Muscle layer of colon (tissue), 2 donors: ENCODE measurements at regions not wholly inside any gene's neighbourhood (a gene's known extent, or its start where the extent isn't known, plus 50 kb on each side); places are given as distances from the start of the nearest gene placed in this dataset.

Experiments used
- H3K27ac ChIP-seq: one replicate; pipeline ENCODE4 v1.7.0; 2013; ENCODE audit warnings: low read depth, mild to moderate bottlenecking, low read length, moderate library complexity
- H3K27me3 ChIP-seq, 2 donors: one replicate each; pipeline ENCODE4 v1.7.0; 2013; ENCODE audit warnings: low read length in 2 of 2, mild to moderate bottlenecking in 2 of 2; ENCODE audit not compliant: insufficient read depth in 2 of 2, control insufficient read depth in 1 of 2
- H3K36me3 ChIP-seq: one replicate; pipeline ENCODE4 v1.7.0; 2013; ENCODE audit warnings: mild to moderate bottlenecking, low read length; ENCODE audit not compliant: insufficient read depth
- H3K4me1 ChIP-seq: one replicate; pipeline ENCODE4 v1.7.0; 2013; ENCODE audit warnings: mild to moderate bottlenecking, low read length; ENCODE audit not compliant: insufficient read depth
- H3K4me3 ChIP-seq, 2 donors: one replicate each; pipeline ENCODE4 v1.7.0; 2013; ENCODE audit warnings: low read length in 2 of 2, low read depth in 1 of 2, mild to moderate bottlenecking in 1 of 2, moderate library complexity in 1 of 2
- H3K9ac ChIP-seq: one replicate; pipeline ENCODE4 v1.7.0; 2013; ENCODE audit warnings: low read length
- H3K9me3 ChIP-seq: one replicate; pipeline ENCODE4 v1.7.0; 2013; ENCODE audit warnings: mild to moderate bottlenecking, low read length
- donor health status: abdominal sarcoma.
- donor health status: Adenocarcinoma of cecum.

DNA sequence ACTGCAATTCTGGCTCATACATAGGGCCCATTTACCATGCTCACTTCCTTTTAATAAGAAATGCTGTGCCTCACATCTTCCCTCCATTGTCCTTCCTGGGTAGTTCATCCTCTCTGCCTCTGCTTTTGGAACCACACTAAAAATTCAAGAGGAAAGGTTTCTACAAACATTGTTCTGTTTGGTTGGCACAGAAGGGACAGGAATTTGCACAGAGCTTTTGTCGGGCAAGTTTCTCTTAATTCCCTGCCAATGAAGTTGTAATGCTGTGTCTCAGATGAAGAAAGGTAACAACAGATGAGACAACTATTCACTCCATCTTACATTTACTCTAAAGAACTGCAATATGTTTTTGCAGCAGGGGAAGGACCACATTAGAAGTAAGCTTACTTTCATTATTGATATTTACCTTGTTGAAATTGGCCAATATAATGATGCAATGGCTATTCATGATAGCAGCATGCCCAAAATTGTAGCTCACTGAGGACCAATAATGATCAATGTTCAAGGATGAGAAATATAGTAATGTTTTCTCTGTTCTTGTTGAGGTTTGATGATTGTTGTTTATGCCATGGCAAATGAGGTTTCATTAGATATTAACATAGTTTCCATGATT is 82.5 kb upstream of the HMHB1 start:
- H3K27me3 ChIP-seq = no peaks in the 10 kb centered on the region
- H3K9me3 ChIP-seq = no peaks in the 10 kb centered on the region
- no peak overlapping the region for H3K9ac ChIP-seq
- H3K4me1 ChIP-seq = no peaks in the 10 kb centered on the region
- H3K36me3 ChIP-seq = no peaks in the 10 kb centered on the region
- H3K4me3 ChIP-seq = no peak overlapping the region
- H3K27ac ChIP-seq = no peak overlapping the region

DNA sequence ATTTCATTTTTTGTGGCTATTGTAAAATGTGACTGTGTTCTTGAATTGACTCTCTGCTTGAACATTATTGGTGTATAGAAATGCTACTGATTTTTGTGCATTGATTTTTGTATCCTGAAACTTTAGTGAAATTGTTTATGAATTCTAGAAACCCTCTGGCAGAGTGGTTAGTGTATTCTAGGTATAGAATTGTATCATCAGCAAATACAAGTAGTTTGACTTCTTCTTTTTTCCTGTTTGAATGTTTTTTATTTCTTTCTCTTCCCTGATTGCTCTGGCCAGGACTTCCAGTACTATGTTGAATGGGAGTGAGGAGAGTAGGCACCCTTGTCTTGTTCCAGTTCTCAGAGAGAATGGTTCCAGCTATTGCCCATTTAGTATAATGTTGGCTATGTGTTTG is 88.8 kb upstream of the HMHB1 start:
- Histone ChIP-seq H3K4me1 (no peaks in the 10 kb centered on the region), H3K27me3 (no peaks in the 10 kb centered on the region), H3K9me3 (no peaks in the 10 kb centered on the region), H3K9ac (no peak overlapping the region), H3K36me3 (no peaks in the 10 kb centered on the region), H3K27ac (no peak overlapping the region), H3K4me3 (no peak overlapping the region)

DNA sequence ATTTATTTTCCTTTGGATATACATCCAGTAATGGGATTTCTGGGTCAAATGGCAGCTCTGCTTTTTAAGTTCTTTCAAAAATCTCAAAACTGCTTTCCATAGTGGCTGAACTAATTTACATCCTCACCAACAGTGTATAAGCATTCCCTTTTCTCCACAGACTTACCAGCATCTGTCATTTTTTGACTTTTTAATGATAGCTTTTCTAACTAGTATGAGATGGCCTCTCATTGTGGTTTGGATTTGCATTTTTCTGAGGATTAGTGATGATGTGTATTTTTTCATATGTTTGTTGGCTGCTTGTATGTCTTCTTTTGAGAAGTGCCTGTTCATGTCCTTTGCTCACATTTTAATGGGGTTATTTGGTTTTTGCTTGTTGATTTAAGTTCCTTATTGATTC is 90.0 kb upstream of the HMHB1 start:
- Histone ChIP-seq H3K9ac (no peak overlapping the region), H3K4me3 (no peak overlapping the region), H3K27me3 (no peaks in the 10 kb centered on the region), H3K9me3 (no peaks in the 10 kb centered on the region), H3K27ac (no peak overlapping the region), H3K36me3 (no peaks in the 10 kb centered on the region), H3K4me1 (no peaks in the 10 kb centered on the region)

DNA sequence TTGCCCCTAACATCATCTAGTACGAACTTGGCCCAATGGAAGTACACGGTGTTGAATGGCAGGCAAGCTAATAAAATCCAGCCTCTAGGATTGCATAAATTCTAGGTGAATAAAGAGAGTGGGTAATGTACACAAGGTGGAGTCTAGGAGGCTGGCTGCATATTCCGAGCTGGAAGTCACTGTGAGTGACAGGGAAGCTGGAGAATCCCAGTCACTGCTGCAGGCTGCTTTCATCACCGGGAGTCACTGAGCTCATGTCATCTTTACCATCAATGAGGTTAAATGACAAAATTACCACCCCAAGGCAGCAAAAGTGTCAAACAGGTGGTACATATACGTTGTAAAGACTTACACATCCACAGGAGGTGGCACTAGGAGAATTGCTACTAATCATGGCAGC is 91.3 kb upstream of the HMHB1 start:
- H3K27ac ChIP-seq = no peak overlapping the region

DNA sequence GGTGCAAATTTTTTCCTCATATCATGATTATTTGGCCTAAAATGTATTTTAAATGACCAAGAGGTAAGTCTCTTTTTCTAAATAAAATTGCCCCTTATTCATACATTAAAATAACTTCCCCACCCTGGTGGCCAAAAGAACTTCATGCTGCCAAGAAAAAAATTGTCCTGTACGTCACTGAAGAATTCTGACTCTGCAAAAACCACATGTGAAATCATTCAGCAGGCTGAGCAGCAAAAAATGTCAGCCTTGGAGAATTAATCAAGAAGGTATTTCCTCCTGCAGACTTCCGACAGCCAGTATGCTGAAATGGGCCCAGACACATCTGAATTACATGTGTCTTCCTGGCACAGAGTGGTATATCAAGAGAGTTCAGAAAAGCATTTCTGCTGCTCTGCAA is 94.6 kb upstream of the HMHB1 start:
- Histone ChIP-seq H3K9me3 (no peaks in the 10 kb centered on the region), H3K27me3 (no peaks in the 10 kb centered on the region), H3K4me1 (peaks cover 18% of the 10 kb centered on the region), H3K36me3 (no peaks in the 10 kb centered on the region), H3K27ac (no peak overlapping the region), H3K4me3 (no peak overlapping the region), H3K9ac (no peak overlapping the region)

More for the DNA sequence above, 91.3 kb upstream of the HMHB1 start:
- Histone ChIP-seq H3K36me3 (no peaks in the 10 kb centered on the region), H3K4me3 (no peak overlapping the region), H3K9me3 (no peaks in the 10 kb centered on the region), H3K4me1 (no peaks in the 10 kb centered on the region), H3K27me3 (no peaks in the 10 kb centered on the region), H3K9ac (no peak overlapping the region)

DNA sequence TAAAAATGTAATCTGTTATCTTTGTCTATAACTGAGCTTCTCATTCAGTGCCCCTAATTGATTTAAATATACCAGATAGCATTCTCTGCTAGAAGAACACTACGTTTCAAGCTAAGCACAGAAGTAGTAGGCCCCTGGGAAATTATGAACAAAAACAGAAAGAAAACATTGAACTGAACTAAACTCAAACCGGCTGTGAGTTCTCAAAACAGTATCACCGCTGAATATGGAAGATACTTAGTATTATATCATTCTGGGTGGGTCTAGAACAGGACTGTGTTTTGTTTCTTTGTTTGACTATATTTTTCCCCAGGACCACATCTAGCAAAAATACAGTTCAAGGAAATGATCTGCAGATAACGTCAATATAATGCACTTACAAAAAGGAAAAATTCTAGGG is 95.1 kb upstream of the HMHB1 start:
- Histone ChIP-seq H3K4me1 (peaks cover 19% of the 10 kb centered on the region), H3K9ac (no peak overlapping the region), H3K27me3 (no peaks in the 10 kb centered on the region), H3K36me3 (no peaks in the 10 kb centered on the region), H3K4me3 (no peak overlapping the region), H3K9me3 (no peaks in the 10 kb centered on the region), H3K27ac (no peak overlapping the region)

DNA sequence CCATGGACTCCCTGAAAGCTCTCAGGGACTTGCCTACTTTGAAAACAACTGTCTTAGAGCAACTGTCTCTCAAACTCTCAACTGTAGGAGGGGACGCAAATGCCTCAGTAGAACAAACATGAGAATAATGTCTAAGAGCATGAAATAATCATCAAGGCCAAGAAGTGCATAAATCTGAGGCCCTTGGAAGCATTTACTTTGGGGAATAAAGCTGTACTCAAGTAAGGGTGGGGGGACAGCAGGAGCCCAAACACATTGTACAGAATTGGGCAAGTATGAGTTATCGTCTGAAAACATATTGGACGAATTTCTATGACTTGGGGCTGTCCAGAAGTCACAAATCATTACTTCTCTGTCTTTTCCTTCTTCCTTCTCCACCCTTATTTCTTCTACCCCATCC is 96.3 kb upstream of the HMHB1 start:
- Histone ChIP-seq H3K9ac (no peak overlapping the region), H3K4me3 (no peak overlapping the region), H3K4me1 (peaks cover 19% of the 10 kb centered on the region), H3K27ac (no peak overlapping the region), H3K36me3 (no peaks in the 10 kb centered on the region), H3K27me3 (no peaks in the 10 kb centered on the region), H3K9me3 (no peaks in the 10 kb centered on the region)

DNA sequence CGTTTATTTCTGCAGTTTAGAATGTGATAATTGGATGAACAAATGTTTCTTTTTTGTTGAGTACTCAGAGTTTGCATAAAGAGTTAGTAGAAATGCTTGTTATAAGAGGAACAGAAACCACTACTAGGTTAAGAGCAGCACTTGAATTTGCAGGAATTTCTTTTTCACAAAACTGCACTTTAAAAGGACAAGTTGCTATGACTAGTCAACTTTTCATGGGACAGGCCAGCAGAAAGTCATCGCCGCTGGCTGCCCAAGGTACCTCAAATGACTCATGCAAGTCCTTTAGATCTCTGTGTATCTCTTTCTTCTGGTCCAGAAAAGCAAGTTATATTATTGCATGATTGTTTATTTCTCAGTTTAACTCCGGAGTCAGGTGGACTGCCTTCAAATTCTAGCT is 97.3 kb upstream of the HMHB1 start:
- no peaks in the 10 kb centered on the region for H3K9me3 ChIP-seq
- H3K4me3 ChIP-seq = no peak overlapping the region
- no peaks in the 10 kb centered on the region for H3K36me3 ChIP-seq
- H3K4me1 ChIP-seq = peaks cover 19% of the 10 kb centered on the region
- no peaks in the 10 kb centered on the region for H3K27me3 ChIP-seq
- no peak overlapping the region for H3K27ac ChIP-seq
- H3K9ac ChIP-seq = no peak overlapping the region

DNA sequence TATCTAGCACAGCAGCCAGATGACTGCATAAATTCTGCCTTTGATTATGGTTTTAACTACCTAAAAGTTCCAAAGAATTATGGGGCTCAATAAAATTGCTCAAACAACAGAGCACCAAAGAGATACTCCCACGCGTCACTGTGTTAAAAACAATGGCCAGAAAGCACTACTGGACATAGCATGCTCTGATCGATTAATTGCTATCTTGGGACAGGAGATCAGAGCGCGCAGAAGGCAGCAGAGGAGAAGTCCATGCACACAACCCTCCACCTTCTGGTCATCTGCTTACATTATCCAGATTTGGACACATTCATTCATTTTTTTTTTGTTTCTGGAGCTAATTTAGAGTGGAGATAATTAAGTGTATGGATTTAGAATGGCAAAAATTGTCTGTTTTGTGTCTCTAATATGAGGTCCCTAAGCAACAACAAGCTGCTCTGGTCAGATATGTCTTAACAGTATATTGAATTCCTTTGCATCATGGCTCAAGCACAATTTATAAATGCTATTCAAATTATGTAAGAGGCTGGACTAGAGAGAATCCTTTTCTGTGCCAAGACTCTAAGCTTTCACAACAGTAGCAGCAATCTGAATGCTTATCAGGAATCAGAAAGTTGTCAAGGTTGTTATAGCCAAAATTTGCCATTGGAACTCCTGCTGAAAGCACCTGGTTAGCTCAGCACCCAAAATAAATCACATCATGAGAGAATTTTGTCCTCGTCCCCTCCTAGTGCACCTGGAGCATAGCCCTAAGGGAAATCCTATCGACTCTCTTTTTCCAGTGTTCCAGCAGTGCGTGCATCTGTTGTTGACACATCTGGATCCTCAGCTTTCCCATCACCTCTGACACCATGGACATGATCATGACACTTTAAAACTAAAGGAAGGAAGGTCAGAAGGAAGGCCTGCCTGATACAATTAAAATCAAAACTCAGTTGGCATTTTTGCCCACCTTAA is 98.6 kb upstream of the HMHB1 start:
- H3K27me3 ChIP-seq = no peaks in the 10 kb centered on the region
- no peak overlapping the region for H3K9ac ChIP-seq
- no peaks in the 10 kb centered on the region for H3K9me3 ChIP-seq
- H3K4me1 ChIP-seq = peaks cover 19% of the 10 kb centered on the region
- H3K36me3 ChIP-seq = no peaks in the 10 kb centered on the region
- peak overlapping the region in 1 of 2 donors; percentile 2 for H3K4me3 ChIP-seq
- H3K27ac ChIP-seq = no peak overlapping the region

DNA sequence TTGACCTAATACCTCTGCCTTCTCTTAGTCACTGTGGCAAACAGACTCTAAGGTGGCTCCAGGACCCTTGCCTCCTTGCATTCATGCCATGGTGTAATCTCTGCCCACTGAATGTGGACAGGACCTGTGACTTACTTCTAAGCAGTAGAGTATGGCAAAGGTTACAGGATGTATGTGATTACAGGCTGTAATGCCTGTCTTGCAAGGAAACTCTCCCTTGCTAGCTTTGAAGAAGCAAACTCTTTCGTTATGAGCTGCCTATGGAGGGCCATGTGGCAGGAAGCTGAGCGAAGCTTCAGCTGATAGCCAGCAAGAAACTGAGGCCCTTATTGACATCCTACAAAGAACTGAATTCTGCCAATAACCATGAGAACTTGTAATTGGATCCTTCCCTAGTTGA is 103.3 kb upstream of the HMHB1 start:
- peaks cover 13% of the 10 kb centered on the region for H3K4me1 ChIP-seq
- no peak overlapping the region for H3K27ac ChIP-seq
- H3K36me3 ChIP-seq = no peaks in the 10 kb centered on the region
- no peak overlapping the region for H3K4me3 ChIP-seq
- H3K27me3 ChIP-seq = no peaks in the 10 kb centered on the region
- H3K9me3 ChIP-seq = no peaks in the 10 kb centered on the region
- H3K9ac ChIP-seq = no peak overlapping the region

DNA sequence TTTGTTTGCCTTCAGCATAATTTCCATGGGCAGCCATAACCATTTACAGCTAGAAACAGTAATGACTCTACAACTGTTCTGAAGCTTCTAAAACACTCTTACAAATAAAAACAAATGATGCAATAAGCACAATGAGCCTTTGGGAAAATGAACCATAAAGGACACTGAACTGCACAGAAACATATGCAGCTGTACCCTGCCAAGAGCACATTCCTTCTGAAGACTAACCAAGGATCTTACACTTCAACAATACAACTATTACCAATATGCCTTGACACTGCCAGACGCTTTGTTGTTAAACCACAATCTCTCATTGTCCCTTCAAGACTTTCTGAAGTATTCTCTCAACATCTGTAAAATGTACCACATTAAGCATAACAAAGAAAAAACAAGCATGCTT is 104.2 kb upstream of the HMHB1 start:
- Histone ChIP-seq H3K4me1 (peaks cover 4% of the 10 kb centered on the region), H3K36me3 (no peaks in the 10 kb centered on the region), H3K9me3 (no peaks in the 10 kb centered on the region), H3K27ac (no peak overlapping the region), H3K4me3 (no peak overlapping the region), H3K27me3 (no peaks in the 10 kb centered on the region), H3K9ac (no peak overlapping the region)

DNA sequence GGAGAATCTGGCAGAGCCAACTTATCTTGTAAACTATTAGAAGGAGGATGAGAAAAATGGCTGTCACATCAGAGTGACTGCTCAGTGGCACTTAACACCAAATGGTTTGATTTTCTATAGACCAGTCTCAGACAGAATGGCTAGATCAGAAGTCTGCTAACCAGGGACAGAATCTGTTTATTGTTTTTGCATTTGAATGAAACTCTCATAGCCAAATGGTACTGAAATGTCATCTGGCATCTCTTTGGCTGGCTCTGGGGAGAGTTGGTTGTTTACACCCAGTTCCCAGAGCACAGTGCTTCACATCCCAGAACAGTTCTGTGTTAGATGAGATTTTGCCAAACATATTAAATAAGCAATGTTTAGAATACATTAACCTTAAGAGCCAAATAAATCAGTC is 106.6 kb upstream of the HMHB1 start:
- H3K4me1 ChIP-seq = no peaks in the 10 kb centered on the region
- no peak overlapping the region for H3K9ac ChIP-seq
- no peak overlapping the region for H3K4me3 ChIP-seq
- H3K9me3 ChIP-seq = no peaks in the 10 kb centered on the region
- no peaks in the 10 kb centered on the region for H3K27me3 ChIP-seq
- no peak overlapping the region for H3K27ac ChIP-seq
- H3K36me3 ChIP-seq = no peaks in the 10 kb centered on the region
